CD4-positive, alpha-beta T cell treated with Interleukin-17A for 4 hours (primary cell): ENCODE measurements at regions not wholly inside any gene's neighbourhood (a gene's known extent, or its start where the extent isn't known, plus 50 kb on each side); places are given as distances from the start of the nearest gene placed in this dataset.
"Not testable (repeated sequence)": the region's sequence is repeated elsewhere in the genome, so short reads cannot be mapped to it uniquely, and the experiment has no call there.

ENCODE experiments used
- DNase-seq: peaks from one replicate; pipeline ENCODE4 v3.0.0-alpha.2; 2020; ENCODE audit warnings: mixed read lengths

DNA sequence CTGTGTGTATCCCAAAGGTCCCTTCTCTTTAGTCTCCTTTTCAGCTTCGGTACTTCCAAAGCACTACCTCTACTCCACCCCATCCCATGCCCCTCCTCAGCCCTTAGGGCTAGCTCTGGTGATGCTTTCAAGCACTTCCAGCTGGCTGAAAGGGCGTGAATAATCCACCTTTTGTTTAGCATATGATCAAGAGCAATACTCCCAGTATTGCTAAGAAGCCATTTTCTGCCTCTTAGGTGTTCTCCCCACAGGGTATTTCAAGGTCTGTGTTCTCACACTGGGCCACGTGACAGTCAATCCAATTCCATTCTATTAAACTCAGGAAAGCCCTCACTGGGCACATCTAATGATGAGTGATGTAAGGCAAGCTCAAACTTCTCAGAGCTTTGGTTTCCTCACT lies 298.5 kb upstream of the PROX1 start:
- DNase-seq: no peak

- DNase-seq: no peak
Measured at GRCh38 chr1:213690341-213690917, 297.3 kb upstream of the PROX1 start.

DNA sequence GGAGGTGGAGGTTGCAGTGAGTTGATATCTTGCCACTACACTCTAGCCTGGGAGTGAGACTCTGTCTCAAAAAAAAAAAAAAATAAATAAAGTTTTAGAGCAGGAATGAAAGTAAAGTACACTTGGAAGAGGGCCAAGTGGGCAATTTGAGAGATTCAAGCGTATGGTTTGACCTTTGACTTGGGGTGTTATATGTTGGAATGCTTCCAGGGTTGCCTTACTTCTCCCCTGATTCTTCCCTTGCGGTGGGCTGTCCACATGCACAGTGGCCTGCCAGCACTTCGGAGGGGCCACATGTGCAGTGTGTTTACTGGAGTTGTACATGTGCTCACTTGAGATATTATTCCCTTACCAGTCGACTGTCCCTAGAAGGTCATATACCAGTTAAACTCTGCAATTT lies 295.5 kb upstream of the PROX1 start:
- DNase-seq: no peak

DNA sequence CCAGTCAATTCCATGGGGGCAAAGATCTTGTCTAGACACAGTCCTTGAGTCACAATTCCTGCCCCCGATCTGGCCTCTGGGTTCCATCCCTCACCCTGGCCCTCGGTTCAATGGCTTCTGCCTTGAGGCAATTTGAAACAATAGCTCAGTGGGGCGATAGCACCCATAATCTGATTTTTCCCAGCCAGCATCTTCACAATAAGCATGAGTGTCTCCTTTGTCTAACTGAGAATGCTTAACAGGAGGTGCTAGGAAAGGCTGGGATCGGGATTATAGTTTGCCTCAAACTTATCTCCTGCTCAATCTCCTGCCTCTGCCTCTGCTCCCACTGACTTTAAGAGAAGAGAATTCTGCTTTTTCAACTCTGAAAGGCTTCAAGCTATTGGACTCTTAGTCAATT lies 293.9 kb upstream of the PROX1 start:
- no peak for DNase-seq

GRCh38 chr1:213697192-213697802 lies 290.5 kb upstream of the PROX1 start:
- DNase-seq: no peak

- no peak for DNase-seq
Measured at GRCh38 chr1:213698092-213698702, 289.6 kb upstream of the PROX1 start.

- no peak for DNase-seq
Measured at GRCh38 chr1:213702703-213703102, 285.1 kb upstream of the PROX1 start.

DNA sequence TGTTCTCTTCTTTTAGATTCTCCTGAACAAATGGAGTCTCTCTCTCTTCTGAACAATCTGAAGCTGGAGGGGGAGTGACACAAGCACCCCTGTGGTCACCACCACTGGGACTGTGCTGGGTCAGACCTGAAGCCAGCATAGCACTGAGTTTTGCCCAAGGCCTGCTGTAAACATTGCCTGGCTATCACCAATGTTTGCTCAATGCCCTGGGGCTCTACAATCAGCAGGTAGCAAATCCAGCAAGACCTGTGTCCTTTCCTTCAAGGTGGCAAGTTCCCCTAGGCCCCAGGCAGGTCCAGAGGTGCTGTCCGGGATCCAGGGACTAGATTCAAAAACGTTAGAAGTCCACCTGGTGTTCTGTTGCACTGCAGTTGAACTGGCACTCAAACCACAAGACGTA lies 282.8 kb upstream of the PROX1 start:
- DNase-seq: no peak

GRCh38 chr1:213711833-213712490 lies 275.8 kb upstream of the PROX1 start:
- not testable (repeated sequence) for DNase-seq

DNA sequence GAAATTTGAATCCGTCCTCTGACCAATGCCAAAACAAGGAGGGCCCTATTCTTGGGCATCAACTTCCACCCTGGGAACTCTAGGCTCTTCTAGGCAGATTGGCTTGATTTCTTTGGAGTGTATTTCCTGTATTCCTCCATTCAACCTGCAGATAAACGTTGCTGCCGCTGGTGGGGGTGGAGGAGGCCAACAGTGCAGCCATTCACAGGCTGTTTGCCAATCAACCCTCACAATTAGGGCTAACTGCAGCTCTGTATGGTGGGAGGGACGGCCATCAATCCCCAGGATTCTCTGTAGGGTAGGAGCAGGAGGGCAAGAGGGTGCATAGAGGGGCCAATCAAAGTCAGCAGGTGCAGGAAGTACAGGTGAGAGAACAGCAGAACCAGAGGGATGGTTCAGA lies 273.1 kb upstream of the PROX1 start:
- no peak for DNase-seq

- no peak for DNase-seq
Measured at GRCh38 chr1:213715182-213715581, 272.6 kb upstream of the PROX1 start.

GRCh38 chr1:213719462-213719861 lies 268.3 kb upstream of the PROX1 start:
- DNase-seq: no peak

DNA sequence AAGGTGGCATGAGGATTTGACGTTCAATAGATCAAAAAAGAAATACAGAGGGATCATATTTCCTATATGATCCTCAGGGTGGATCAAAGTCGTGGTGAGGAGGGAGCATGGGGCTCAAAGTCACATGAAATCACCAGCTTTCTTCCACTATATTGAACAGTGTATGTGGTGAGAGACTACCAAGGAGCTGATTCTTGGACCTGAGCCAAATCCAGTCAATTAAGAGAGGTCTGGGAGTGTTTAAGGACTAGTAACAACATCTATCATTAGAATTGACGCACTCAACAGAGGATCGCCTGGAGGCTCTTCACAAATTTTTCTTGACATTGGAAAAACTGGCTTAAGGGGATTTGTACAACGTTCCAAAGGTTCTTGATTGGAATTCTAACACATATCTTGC lies 267.7 kb upstream of the PROX1 start:
- no peak for DNase-seq

DNA sequence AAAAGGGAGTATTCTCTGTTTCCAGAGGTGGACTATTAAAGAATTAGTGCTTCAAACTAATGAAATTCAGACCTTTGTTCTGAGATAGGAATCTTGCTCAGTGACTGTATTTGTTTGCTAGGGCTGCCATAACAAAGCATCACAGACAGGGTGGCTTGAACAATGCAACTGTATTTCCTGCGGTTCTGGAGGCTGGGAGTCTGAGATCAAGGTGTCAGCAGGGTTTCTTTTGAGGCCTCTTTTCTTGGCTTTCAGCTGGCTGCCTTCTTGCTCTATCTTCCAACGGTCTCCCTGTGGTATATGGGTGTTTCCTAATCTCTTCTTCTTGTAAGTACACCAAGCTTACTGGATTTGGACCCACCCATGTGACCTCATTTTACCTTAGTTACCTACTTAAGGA lies 264.6 kb upstream of the PROX1 start:
- DNase-seq: no peak

DNA sequence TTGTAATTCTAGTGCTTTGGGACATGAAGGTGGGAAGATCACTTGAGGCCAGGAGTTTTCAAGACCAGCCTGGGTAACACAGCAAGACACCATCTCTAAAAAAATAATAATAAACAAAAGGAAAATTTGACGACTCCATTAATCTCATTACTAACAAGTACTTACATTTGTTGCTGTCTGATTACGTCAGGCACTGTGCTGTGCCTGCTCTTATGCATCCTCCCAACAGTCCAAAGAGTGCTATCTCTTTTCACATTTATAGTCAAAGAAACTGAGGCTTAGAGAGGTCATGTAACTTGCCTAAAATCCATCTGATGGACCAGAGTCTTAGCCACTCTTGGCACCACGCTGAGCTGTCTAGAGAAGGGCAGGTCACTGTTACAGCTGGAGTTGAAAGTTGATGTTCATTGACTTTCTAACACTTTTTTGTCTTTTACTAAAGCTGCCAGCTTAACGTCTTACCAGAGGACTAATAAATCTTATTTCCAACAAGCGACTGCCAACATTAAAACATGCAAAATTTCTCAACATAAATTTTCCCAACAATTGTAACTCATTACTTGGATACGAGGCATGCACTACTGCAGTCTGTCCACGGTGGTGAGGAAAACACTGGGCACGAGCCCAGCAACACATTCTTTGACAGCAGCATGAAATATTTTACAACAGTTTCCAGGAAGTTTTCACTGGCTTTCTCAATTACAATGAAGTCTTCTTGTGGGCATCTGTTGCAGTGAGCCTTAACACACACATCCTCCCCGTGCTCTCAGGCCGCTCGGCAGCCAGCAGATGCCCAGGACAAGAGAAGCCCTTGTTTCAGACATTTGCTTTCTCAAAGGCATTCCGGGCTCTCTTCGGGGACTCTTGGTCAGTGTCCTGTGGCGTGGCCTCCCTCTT lies 262.9 kb upstream of the PROX1 start:
- no peak for DNase-seq

DNA sequence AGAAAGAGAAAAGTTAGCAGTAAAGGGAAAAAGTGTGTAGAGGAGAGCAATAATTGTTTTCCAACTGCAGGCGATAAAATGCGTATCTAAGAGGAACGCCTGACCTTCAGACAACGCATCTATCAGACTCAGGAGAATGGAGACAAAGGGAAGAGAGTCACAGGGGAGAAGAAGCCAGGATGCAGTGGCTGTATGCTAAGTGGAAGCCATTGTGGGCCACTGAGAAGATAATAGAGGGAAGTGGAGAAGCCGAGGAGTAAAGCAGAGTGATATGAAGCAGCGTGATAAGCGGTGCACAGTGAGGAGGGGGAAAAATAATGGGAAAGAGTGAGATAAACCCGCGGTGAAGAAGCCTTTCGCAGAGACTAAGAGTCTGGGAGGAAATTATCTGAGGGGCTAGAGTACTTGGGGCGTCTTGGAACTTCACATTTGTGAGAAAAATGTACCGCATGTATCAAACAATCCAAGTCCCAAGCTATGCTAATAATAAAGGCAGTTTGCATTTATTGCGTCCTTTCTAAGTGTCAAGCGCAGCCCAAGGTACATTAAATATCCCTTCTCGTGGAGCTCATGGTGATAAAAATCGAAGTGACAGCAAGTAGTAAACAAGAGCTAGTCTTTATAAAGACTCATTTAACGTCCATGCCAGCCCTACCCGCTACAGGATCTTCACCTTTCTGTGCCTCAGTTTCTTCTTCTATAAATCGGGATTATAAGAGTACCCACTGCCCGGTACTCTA lies 259.8 kb upstream of the PROX1 start:
- no peak for DNase-seq

DNA sequence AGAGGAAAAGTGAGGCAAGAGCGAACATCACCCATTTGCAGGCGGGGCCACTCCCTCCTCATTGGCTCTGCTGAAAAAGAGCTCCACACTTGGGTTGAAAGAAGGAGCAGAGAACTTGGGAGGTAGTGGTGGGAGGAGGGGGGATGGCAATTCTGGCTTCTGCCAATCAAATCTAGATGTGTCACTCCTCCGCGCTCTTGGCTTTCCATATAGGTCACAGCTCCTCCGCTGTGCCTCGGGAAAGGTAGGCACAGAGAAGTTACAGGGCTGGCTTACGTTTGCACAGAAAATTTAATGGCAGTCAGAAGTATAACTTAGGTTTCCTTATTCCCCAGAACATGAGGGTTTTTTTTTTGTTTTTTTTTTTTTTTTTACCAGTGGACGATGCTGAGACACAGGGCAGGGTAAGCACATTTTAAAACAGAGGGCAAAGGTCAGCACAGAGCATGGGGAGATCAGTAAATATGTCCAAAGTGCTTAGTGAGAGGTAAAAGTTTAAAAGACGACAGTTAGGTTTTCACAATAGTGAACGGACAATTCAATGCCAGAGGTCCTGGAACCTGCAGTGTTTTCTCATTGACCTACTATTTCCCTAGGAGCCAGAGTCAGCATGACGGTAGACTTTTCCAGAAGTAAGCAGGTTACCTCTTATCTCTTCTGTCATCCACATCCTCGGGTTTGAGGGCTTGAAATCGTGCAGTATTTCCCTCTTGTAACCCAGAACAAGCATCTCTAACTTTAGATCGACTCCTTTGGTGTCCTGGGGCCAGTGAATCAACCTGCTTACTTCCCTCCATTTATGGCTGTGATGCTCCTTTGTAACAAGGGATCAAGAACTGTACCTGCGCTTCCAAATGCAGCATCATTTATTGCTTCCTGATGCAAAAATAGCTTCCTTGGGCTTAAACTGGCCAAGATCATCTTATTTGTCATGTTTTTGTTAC lies 258.9 kb upstream of the PROX1 start:
- no peak for DNase-seq

- no peak for DNase-seq
Measured at GRCh38 chr1:213733705-213734104, 254.1 kb upstream of the PROX1 start.

DNA sequence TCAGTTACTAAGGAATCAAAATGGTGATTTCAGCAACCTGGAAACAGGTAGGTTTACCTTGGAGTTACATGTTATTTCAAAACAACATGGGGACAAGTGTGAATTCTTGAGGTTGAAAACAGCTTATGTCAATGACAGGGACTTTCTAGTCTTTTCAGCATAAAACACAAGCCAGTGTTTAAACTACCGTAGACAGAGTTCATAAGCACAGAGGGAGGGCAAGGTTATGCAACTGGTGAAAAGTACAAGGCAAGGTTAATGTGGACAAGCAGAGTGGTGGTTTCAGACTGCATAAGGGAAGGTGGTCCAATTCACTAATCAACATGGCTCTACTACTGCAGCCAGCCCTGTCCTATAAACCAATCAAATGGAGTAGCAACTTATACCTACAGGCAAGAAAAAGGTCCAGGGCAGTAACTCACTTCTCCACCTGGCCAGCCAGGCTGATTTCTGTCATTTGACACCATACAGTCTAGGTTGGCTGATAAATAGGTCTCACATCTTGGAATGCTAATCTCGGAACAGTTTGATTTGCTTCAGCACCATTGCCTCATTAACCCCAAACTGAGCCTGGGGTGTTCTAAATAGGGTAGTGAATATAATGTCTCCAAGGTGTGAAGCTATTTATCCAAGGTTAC lies 250.3 kb upstream of the PROX1 start:
- no peak for DNase-seq

- DNase-seq: no peak
Measured at GRCh38 chr1:213738658-213739057, 249.1 kb upstream of the PROX1 start.

DNA sequence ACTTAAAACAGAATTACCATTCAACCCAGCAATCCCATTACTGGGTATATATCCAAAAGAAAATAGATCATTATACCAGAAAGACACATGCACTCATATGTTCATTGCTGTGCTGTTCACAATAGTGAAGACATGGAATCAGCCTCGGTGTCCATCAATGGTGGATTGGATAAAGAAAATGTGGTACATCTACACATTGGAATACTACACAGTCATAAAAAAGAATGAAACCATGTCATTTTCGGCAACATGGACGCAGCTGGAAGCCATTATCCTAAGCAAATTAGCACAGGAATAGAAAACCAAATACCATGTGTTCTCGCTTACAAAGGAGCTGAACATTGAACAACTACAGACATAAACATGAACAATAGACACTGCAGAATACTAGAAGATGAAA lies 244.8 kb upstream of the PROX1 start:
- DNase-seq: no peak
